Lung (tissue), 11 donors: ENCODE measurements at regions not wholly inside any gene's neighbourhood (a gene's known extent, or its start where the extent isn't known, plus 50 kb on each side); places are given as distances from the start of the nearest gene placed in this dataset.

ENCODE experiments used
- ATAC-seq: fragments of 200-7000 bp; cut with Tn5 transposase; one replicate; pipeline ENCODE4 v1.9.1; 2020; ENCODE audit warnings: moderate number of reproducible peaks; ENCODE audit not compliant: insufficient read depth, low FRiP score
- DNase-seq, 3 donors: peaks; one replicate each; pipeline ENCODE4 v3.0.0-alpha.2; 2013 to 2017
- H3K27ac ChIP-seq, 2 donors: one replicate each; pipeline ENCODE4 v1.5.1; 2013; ENCODE audit warnings: mild to moderate bottlenecking in 2 of 2, moderate library complexity in 2 of 2, control low read depth in 1 of 2, inconsistent platforms in 1 of 2, low read depth in 1 of 2, low read length in 1 of 2
- H3K27me3 ChIP-seq, 3 donors: one replicate each; pipeline ENCODE4 v1.5.1; 2013; ENCODE audit warnings: low read length in 2 of 3; ENCODE audit not compliant: control insufficient read depth in 3 of 3, insufficient read depth in 3 of 3
- H3K36me3 ChIP-seq, 4 donors: one replicate each; pipeline ENCODE4 v1.5.1; 2013; ENCODE audit warnings: low read length in 4 of 4, mild to moderate bottlenecking in 1 of 4, moderate library complexity in 1 of 4; ENCODE audit not compliant: control insufficient read depth in 4 of 4, insufficient read depth in 4 of 4
- H3K4me1 ChIP-seq, 5 donors: one replicate each; pipeline ENCODE4 v1.5.1; 2013; ENCODE audit warnings: low read length in 5 of 5, mild to moderate bottlenecking in 2 of 5, moderate library complexity in 1 of 5; ENCODE audit not compliant: control insufficient read depth in 5 of 5, insufficient read depth in 5 of 5
- H3K4me3 ChIP-seq: one replicate; pipeline ENCODE4 v1.5.1; 2013; ENCODE audit warnings: mild to moderate bottlenecking, control low read depth, moderate library complexity
- H3K9ac ChIP-seq, 2 donors: one replicate each; pipeline ENCODE4 v1.5.1; 2013; ENCODE audit warnings: low read length in 2 of 2, control low read depth in 1 of 2; ENCODE audit not compliant: insufficient read depth in 1 of 2
- H3K9me3 ChIP-seq, 4 donors: one replicate each; pipeline ENCODE4 v1.5.1; 2013; ENCODE audit warnings: low read length in 3 of 4, mild to moderate bottlenecking in 1 of 4, moderate library complexity in 1 of 4; ENCODE audit not compliant: control insufficient read depth in 4 of 4, insufficient read depth in 3 of 4
- WGBS, 2 donors: extraction: QIAGEN DNeasy Blood & Tissue Kit; methylation state at CpG; one replicate each; pipeline ENCODE4 v1.1.7; 2013; 5-methylcytosine and 5-hydroxymethylcytosine counted together
- TF ChIP-seq, protein P1 (sequence below): IDR thresholded peaks from 2 replicates; pipeline ENCODE4 v1.5.1; 2012; ENCODE audit warnings: mild to moderate bottlenecking; ENCODE audit errors: control extremely low read depth, extremely low read depth
- donor health status: control.
- donor health status: control.
- donor health status: Bipolar disorder and iron deficiency.
- donor health status: healthy.
- donor health status: DM: yes; HTN: yes; CAD: no.

DNA sequence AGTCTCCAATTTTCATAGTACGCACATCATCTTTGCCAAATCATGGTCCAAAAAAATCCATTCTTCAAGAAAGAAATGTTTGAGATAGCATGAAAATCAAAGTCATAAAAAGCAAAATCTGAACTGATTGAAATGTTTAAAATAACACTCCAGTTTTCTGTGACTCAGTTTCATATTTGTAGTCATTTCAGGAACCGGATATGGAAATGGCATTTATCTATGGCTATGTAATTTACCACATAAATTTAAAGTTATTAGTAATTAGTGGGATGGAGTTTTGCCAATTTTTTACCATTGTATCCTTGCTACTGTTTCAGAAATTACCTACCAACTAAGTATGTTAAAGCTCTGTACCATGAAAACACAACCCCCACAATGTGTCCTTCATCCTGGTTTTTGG, 456.6 kb upstream of the ACVR2A start:
- DNase-seq (no peak), ATAC-seq (no peak)
- Histone ChIP-seq H3K27ac (no peak overlapping the region), H3K27me3 (no peaks in the 10 kb centered on the region), H3K4me3 (no peak overlapping the region), H3K36me3 (no peaks in the 10 kb centered on the region), H3K9ac (no peak overlapping the region), H3K4me1 (peaks cover 0 to 1% (median 0%) of the 10 kb centered on the region in 5 donors), H3K9me3 (no peaks in the 10 kb centered on the region)
- WGBS, 2 donors, result 90 to 93% methylated on average over 2 of the region's 2 CpGs
- TF ChIP-seq, protein P1, sequence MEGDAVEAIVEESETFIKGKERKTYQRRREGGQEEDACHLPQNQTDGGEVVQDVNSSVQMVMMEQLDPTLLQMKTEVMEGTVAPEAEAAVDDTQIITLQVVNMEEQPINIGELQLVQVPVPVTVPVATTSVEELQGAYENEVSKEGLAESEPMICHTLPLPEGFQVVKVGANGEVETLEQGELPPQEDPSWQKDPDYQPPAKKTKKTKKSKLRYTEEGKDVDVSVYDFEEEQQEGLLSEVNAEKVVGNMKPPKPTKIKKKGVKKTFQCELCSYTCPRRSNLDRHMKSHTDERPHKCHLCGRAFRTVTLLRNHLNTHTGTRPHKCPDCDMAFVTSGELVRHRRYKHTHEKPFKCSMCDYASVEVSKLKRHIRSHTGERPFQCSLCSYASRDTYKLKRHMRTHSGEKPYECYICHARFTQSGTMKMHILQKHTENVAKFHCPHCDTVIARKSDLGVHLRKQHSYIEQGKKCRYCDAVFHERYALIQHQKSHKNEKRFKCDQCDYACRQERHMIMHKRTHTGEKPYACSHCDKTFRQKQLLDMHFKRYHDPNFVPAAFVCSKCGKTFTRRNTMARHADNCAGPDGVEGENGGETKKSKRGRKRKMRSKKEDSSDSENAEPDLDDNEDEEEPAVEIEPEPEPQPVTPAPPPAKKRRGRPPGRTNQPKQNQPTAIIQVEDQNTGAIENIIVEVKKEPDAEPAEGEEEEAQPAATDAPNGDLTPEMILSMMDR, result no peak

DNA sequence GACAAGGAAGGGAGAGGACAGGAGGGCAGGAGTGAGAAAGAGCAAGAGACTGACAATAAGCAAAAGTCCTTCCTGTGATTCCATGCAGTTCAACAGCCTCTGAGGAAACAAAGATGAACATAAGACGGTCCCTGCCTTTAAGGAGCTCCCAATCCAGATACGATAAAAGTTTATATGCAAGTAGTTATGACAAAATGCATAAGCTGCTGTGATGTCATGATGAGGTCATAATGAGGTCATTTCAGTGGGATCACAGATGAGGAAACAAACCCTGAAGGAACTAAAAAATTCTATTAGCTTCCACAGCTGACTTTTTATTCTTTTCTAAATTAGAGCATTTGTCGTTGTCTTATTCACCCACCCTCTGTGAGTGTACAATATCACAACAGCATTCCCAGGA, 458.5 kb upstream of the ACVR2A start:
- no peaks in the 10 kb centered on the region for H3K36me3 ChIP-seq
- TF ChIP-seq, protein P1, result no peak
- no peaks in the 10 kb centered on the region for H3K9me3 ChIP-seq
- ATAC-seq (no peak), DNase-seq (no peak)
- H3K4me3 ChIP-seq, result no peak overlapping the region
- peaks cover 0 to 1% (median 0%) of the 10 kb centered on the region in 5 donors for H3K4me1 ChIP-seq
- no peak overlapping the region for H3K9ac ChIP-seq
- H3K27me3 ChIP-seq, result no peaks in the 10 kb centered on the region
- no peak overlapping the region for H3K27ac ChIP-seq
- WGBS, 2 donors, result 62 to 74% methylated on average over 3 of the region's 3 CpGs

DNA sequence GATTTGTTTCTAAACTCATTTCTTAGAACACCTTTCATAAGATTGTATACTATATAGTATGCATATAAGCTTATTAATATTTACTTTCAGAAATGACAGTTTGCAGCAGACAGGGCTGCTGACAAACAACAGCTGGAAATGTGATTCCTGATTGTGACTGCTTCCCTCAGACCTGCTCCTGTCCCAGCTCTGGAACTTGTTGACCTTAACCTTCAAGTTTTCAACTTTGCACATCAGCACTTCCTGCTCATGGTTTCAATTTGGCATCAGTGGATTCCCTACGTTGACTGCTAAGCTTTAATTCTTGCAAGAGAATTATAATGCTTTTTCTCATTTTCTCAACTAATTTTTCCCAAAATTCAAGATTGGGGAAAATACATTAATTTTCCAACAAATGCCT, 459.2 kb upstream of the ACVR2A start:
- Histone ChIP-seq H3K4me3 (no peak overlapping the region), H3K27me3 (no peaks in the 10 kb centered on the region), H3K36me3 (no peaks in the 10 kb centered on the region), H3K9me3 (no peaks in the 10 kb centered on the region), H3K27ac (no peak overlapping the region), H3K9ac (no peak overlapping the region), H3K4me1 (peaks cover 0 to 1% (median 0%) of the 10 kb centered on the region in 5 donors)
- ATAC-seq (no peak), DNase-seq (no peak)
- TF ChIP-seq, protein P1, result no peak
- 47 to 70% methylated on average over 1 of the region's 1 CpG for WGBS, 2 donors

DNA sequence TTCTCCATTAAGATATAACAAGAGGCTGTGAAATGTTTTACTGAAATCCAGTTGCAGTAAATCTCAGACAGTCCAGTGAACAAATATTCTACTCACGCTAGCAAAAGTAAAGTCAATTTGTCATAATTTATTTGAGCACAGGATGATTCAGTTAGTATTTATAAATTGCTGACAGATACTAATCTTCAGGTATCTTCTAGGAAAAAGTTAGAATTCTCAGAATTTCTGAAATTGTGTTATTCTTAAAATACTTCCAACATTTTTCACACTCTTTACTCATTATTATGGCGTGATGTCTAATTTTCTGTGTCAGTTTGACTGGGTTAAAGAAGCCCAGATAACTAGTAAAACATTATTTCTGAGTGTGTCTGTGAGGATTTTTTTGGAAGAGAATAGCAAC, 460.2 kb upstream of the ACVR2A start:
- peaks cover 0 to 1% (median 0%) of the 10 kb centered on the region in 5 donors for H3K4me1 ChIP-seq
- TF ChIP-seq, protein P1, result no peak
- H3K27me3 ChIP-seq, result no peaks in the 10 kb centered on the region
- no peaks in the 10 kb centered on the region for H3K9me3 ChIP-seq
- H3K27ac ChIP-seq, result no peak overlapping the region
- H3K9ac ChIP-seq, result no peak overlapping the region
- 89 to 94% methylated on average over 2 of the region's 2 CpGs for WGBS, 2 donors
- no peaks in the 10 kb centered on the region for H3K36me3 ChIP-seq
- H3K4me3 ChIP-seq, result no peak overlapping the region
- no peak for DNase-seq
- no peak for ATAC-seq
